GM19467 (cell line): ENCODE measurements at regions not wholly inside any gene's neighbourhood (a gene's known extent, or its start where the extent isn't known, plus 50 kb on each side); places are given as distances from the start of the nearest gene placed in this dataset.
"Not testable (repeated sequence)": the region's sequence is repeated elsewhere in the genome, so short reads cannot be mapped to it uniquely, and the experiment has no call there.

Experiments used
- ATAC-seq: cut with Tn5 transposase; IDR thresholded peaks from one replicate; pipeline ENCODE4 v1.9.1; 2021; ENCODE audit warnings: mild to moderate bottlenecking, moderate library complexity; ENCODE audit not compliant: unreplicated experiment

- not testable (repeated sequence) for ATAC-seq
Observed at GRCh38 chr1:173394813-173395212, 82.3 kb upstream of the PRDX6 start.

- no peak for ATAC-seq
Observed at GRCh38 chr1:173395762-173396161, 81.4 kb upstream of the PRDX6 start.

- ATAC-seq: no peak
Observed at GRCh38 chr1:173400387-173400995, 76.6 kb upstream of the PRDX6 start.

GRCh38 chr1:173403996-173404395 lies 73.1 kb upstream of the PRDX6 start:
- ATAC-seq: no peak

DNA sequence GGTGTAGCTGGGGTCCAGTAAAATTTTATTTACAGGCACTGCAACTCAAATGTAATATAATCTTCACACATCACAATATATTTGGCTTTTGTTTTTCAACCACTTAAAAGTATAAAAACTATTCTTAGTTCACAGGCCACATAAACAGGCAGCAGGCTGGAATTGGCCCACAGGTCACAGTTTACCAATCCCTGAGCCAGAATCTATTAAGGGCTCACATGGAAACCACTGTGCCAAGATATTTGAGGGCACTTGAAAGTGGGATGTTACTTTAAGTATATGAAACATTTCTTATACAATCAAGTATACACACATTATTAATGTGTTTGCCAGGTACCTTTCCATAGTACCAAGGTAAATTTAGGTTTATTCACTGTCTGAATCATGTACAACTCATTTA lies 71.9 kb upstream of the PRDX6 start:
- ATAC-seq: no peak

GRCh38 chr1:173405834-173406233 lies 71.3 kb upstream of the PRDX6 start:
- no peak for ATAC-seq

DNA sequence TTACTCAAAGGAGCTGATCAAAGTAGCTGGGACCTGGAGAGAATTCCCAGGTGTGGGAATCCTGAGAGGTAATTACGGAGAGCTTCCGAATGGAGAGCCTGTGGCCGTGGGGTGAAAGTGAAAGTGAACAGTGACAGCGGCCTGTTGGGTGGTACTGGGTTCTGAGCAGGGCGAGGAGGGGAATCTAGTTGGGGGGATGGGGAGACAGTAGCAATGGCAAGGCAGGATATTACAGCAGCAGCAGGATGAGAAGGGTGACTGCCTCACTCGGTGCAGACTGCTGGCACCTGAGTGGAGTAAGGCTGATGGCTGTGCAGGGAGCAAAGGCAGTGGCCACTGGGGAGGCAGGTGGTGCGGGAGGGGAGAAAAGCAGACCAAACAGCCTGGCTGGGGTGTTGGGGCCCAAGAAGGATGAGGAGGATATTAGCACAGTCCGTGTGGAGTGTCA lies 70.3 kb upstream of the PRDX6 start:
- no peak for ATAC-seq

DNA sequence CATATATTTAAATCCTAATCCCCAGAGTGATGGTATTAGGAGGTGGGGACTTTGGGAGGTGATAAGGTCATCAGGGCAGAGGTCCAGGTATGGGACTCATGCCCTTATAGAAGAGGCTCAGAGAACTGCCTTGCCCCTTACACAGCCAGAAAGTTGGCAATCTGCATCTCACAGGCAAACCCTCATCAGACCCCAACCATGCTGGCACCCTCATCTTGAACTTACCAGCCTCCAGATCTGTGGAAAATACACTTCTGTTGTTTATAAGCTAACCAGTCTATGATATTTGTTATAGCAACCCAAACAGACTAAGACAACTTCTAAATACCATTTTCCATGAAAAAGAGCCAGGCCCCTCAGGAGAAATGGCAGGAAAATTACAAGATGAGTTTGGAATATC lies 69.3 kb upstream of the PRDX6 start:
- no peak for ATAC-seq

GRCh38 chr1:173408886-173409285 lies 68.2 kb upstream of the PRDX6 start:
- no peak for ATAC-seq

GRCh38 chr1:173409613-173410012 lies 67.5 kb upstream of the PRDX6 start:
- ATAC-seq: no peak

GRCh38 chr1:173410133-173410793 lies 66.9 kb upstream of the PRDX6 start:
- ATAC-seq: no peak

DNA sequence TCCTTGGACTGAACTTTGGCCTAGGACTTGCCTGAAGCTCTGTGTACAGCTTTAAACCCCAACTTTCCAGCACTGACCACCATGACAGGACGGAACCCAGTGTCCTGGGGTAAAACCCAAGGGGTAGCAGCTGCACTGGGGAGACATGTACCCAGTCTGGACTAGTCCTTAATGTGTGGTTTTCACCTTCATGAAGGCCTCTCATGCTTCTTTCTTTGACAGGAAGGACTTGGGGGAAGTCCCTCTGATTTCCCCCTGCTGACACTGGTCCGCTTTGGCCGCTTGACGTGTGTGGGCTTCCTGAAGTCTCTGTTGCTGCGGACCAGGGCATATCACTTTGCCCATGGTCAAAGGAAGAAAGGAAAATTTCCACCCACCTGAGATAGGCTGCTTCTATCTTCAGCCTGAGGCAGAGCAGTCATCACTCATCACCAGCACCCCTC lies 66.3 kb upstream of the PRDX6 start:
- ATAC-seq: peak; percentile 50

DNA sequence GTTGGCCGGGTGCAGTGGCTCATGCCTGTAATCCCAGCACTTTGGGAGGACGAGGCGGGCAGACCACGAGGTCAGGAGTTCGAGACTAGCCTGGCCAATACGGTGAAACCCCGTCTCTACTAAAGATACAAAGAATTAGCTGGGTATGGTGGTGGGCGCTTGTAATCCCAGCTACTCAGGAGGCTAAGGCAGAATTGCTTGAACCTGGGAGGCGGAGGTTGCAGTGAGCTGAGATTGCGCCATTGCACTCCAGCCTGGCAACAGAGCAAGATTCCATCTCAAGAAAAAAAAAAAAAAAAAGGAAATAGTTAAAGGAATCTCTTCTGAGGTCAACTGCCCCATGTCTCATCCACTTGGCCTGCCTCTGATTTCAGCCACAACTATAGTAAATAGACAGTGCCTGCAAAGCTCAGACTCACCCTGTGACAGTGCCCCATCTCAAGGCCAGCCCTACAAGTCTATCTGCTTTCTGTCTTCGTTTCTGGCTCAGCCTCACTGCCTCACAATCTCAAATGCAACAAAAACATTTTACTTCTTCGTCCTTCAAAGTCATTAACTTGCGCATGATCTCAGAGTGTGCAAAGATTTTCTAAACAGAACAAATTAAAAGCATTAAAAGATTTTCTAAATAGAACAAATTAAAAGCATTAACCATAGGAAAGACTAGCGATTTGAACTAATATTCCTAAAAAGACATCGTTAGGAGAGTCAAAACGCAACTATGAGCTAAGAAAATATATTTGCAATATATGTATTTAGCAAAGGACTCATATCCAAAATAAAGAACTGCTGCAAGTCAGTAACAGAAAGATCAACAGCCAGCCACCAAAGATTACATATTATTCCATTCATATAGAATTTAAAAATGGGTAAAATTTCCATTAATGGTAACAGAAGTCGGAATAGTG lies 65.0 kb upstream of the PRDX6 start:
- ATAC-seq: no peak

DNA sequence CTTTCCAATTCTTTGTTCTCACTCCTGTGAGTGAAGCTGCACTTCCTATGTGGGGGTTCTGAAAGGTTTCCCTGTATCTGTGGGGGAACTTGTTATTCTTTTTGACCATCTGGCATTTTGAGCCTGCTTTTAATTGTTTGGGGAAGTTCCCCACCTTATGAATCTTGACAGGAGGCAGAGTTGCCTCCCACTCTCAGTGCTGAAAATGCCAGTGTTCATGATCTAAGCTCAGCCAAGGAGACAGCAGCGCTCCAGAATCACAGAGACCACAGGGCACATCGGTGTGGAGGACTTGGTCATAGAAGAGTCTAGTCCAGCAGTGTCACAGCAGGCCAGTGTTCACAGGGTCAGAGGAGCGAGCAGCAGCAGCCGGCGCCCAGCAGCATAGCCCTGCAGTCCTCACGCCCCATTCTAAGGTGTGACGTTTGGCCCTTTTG lies 63.8 kb upstream of the PRDX6 start:
- no peak for ATAC-seq

GRCh38 chr1:173414136-173414535 lies 63.0 kb upstream of the PRDX6 start:
- peak; percentile 48 for ATAC-seq

GRCh38 chr1:173414539-173415226 lies 62.5 kb upstream of the PRDX6 start:
- ATAC-seq: no peak

GRCh38 chr1:173415490-173415889 lies 61.6 kb upstream of the PRDX6 start:
- ATAC-seq: peak; percentile 34

DNA sequence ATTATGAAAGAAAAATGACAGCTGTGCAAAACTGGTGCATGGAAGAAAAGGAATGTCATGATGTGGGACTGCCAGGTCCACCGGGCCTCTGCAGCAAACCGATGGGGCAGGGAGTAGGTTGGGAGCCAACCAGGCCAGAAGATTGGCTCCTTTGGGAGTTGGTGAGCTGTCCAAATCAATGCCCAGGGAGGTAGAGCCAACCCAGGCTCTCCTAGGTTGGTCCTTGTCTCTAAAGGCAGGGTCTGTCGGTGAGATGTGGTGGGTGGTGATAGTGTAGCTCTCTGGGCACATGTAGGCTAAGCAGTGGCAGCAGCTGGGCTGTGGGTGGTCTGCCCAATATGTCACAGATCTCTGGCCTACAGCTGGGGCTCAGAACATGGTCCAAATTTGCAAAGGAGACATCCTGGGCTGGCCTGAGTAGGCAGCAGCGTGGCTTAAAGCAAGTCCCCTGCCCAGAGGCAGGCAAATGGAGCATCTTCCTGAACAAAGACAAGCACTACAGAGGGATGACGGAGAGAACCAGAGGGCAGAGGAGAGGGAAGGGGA lies 61.2 kb upstream of the PRDX6 start:
- ATAC-seq: no peak

GRCh38 chr1:173417563-173417962 lies 59.6 kb upstream of the PRDX6 start:
- no peak for ATAC-seq

- no peak for ATAC-seq
Observed at GRCh38 chr1:173418107-173418985, 58.8 kb upstream of the PRDX6 start.
